Activated CD4-positive, alpha-beta T cell treated with anti-CD3 and anti-CD28 coated beads, Interleukin-2, amount 10 ng/mL, durations not matched to agents 24 days and 14 days (primary cell): ENCODE measurements at regions not wholly inside any gene's neighbourhood (a gene's known extent, or its start where the extent isn't known, plus 50 kb on each side); places are given as distances from the start of the nearest gene placed in this dataset.
A peak's percentile ranks its signal among the peaks of the same experiment; 100 is the strongest.

Experiments
- DNase-seq: peaks from one replicate; pipeline ENCODE4 v3.0.0; 2022
- H3K27ac Mint-ChIP-seq: one replicate; pipeline ENCODE4 v1.8.0; 2022; ENCODE audit warnings: mild to moderate bottlenecking, mixed read lengths
- H3K27me3 Mint-ChIP-seq: one replicate; pipeline ENCODE4 v1.8.0; 2022; ENCODE audit warnings: mixed read lengths
- H3K36me3 Mint-ChIP-seq: one replicate; pipeline ENCODE4 v1.8.0; 2022; ENCODE audit warnings: low read depth, mild to moderate bottlenecking, mixed read lengths
- H3K4me1 Mint-ChIP-seq: one replicate; pipeline ENCODE4 v1.8.0; 2021; ENCODE audit warnings: mixed read lengths
- H3K4me3 Mint-ChIP-seq: one replicate; pipeline ENCODE4 v1.8.0; 2022; ENCODE audit warnings: mild to moderate bottlenecking, moderate library complexity, mixed read lengths
- H3K9me3 Mint-ChIP-seq: one replicate; pipeline ENCODE4 v1.8.0; 2021; ENCODE audit warnings: mixed read lengths
- intact Hi-C: fragments of 100-400 bp; cut with micrococcal nuclease; formaldehyde crosslinking; loops from one replicate; pipeline ENCODE4 v1.15.1; 2023

GRCh38 chr3:55367384-55367783 lies 119.7 kb downstream of the WNT5A start:
- Mint-ChIP-seq H3K27me3 (no peaks in the 10 kb centered on the region), H3K9me3 (no peaks in the 10 kb centered on the region), H3K4me1 (no peaks in the 10 kb centered on the region), H3K36me3 (no peaks in the 10 kb centered on the region), H3K4me3 (no peak overlapping the region), H3K27ac (no peak overlapping the region)
- DNase-seq, result no peak
- intact Hi-C loops, result no loop called here

GRCh38 chr3:55364421-55364820 lies 122.7 kb downstream of the WNT5A start:
- no peak overlapping the region for H3K27ac Mint-ChIP-seq
- H3K9me3 Mint-ChIP-seq, result no peaks in the 10 kb centered on the region
- no peaks in the 10 kb centered on the region for H3K4me1 Mint-ChIP-seq
- no peaks in the 10 kb centered on the region for H3K27me3 Mint-ChIP-seq
- DNase-seq, result peak; percentile 12
- intact Hi-C loops, result no loop called here
- no peaks in the 10 kb centered on the region for H3K36me3 Mint-ChIP-seq
- no peak overlapping the region for H3K4me3 Mint-ChIP-seq

- peak; percentile 11 for DNase-seq
- Mint-ChIP-seq H3K36me3 (no peaks in the 10 kb centered on the region), H3K9me3 (no peaks in the 10 kb centered on the region)
These were observed 124.7 kb downstream of the WNT5A start for GRCh38 chr3:55362210-55362960.

GRCh38 chr3:55357796-55358195 lies 129.3 kb downstream of the WNT5A start:
- DNase-seq, result no peak
- intact Hi-C loops, result no loop called here
- Mint-ChIP-seq H3K4me1 (no peaks in the 10 kb centered on the region), H3K4me3 (no peak overlapping the region), H3K27ac (no peak overlapping the region), H3K27me3 (no peaks in the 10 kb centered on the region), H3K36me3 (no peaks in the 10 kb centered on the region), H3K9me3 (no peaks in the 10 kb centered on the region)

More at GRCh38 chr3:55362210-55362960, 124.7 kb downstream of the WNT5A start:
- intact Hi-C loops, result no loop called here
- Mint-ChIP-seq H3K4me1 (no peaks in the 10 kb centered on the region), H3K27ac (no peak overlapping the region), H3K27me3 (no peaks in the 10 kb centered on the region), H3K4me3 (no peak overlapping the region)

- H3K9me3 Mint-ChIP-seq, result no peaks in the 10 kb centered on the region
- H3K4me1 Mint-ChIP-seq, result no peaks in the 10 kb centered on the region
- DNase-seq, result no peak
- H3K27ac Mint-ChIP-seq, result no peak overlapping the region
- H3K36me3 Mint-ChIP-seq, result no peaks in the 10 kb centered on the region
- intact Hi-C loops, result no loop called here
- H3K4me3 Mint-ChIP-seq, result no peak overlapping the region
- no peaks in the 10 kb centered on the region for H3K27me3 Mint-ChIP-seq
These were observed 134.4 kb downstream of the WNT5A start for GRCh38 chr3:55352668-55353067.

GRCh38 chr3:55349851-55350250 lies 137.3 kb downstream of the WNT5A start:
- Mint-ChIP-seq H3K4me3 (no peak overlapping the region), H3K36me3 (no peaks in the 10 kb centered on the region), H3K9me3 (peaks cover 7% of the 10 kb centered on the region), H3K27me3 (no peaks in the 10 kb centered on the region), H3K4me1 (no peaks in the 10 kb centered on the region), H3K27ac (no peak overlapping the region)
- intact Hi-C loops, result no loop called here
- DNase-seq, result no peak

- no peak for DNase-seq
- H3K27ac Mint-ChIP-seq, result no peak overlapping the region
- no peaks in the 10 kb centered on the region for H3K27me3 Mint-ChIP-seq
- intact Hi-C loops, result no loop called here
- H3K36me3 Mint-ChIP-seq, result no peaks in the 10 kb centered on the region
- H3K9me3 Mint-ChIP-seq, result peaks cover 7% of the 10 kb centered on the region
- H3K4me1 Mint-ChIP-seq, result no peaks in the 10 kb centered on the region
- H3K4me3 Mint-ChIP-seq, result no peak overlapping the region
These were observed 143.4 kb downstream of the WNT5A start for GRCh38 chr3:55343486-55344357.

GRCh38 chr3:55341502-55342031 lies 145.5 kb downstream of the WNT5A start:
- intact Hi-C loops, result no loop called here
- no peaks in the 10 kb centered on the region for H3K4me1 Mint-ChIP-seq
- H3K9me3 Mint-ChIP-seq, result no peaks in the 10 kb centered on the region
- H3K4me3 Mint-ChIP-seq, result no peak overlapping the region
- no peaks in the 10 kb centered on the region for H3K27me3 Mint-ChIP-seq
- DNase-seq, result no peak
- H3K36me3 Mint-ChIP-seq, result no peaks in the 10 kb centered on the region
- H3K27ac Mint-ChIP-seq, result no peak overlapping the region

GRCh38 chr3:55339819-55340218 lies 147.3 kb downstream of the WNT5A start:
- no peaks in the 10 kb centered on the region for H3K9me3 Mint-ChIP-seq
- no peak overlapping the region for H3K4me3 Mint-ChIP-seq
- H3K4me1 Mint-ChIP-seq, result no peaks in the 10 kb centered on the region
- H3K27ac Mint-ChIP-seq, result no peak overlapping the region
- no peak for DNase-seq
- intact Hi-C loops, result no loop called here
- no peaks in the 10 kb centered on the region for H3K36me3 Mint-ChIP-seq
- no peaks in the 10 kb centered on the region for H3K27me3 Mint-ChIP-seq

GRCh38 chr3:55339390-55339789 lies 147.7 kb downstream of the WNT5A start:
- no peaks in the 10 kb centered on the region for H3K9me3 Mint-ChIP-seq
- no peaks in the 10 kb centered on the region for H3K36me3 Mint-ChIP-seq
- DNase-seq, result no peak
- intact Hi-C loops, result no loop called here
- no peaks in the 10 kb centered on the region for H3K4me1 Mint-ChIP-seq
- H3K4me3 Mint-ChIP-seq, result no peak overlapping the region
- no peaks in the 10 kb centered on the region for H3K27me3 Mint-ChIP-seq
- no peak overlapping the region for H3K27ac Mint-ChIP-seq

GRCh38 chr3:55337641-55338180 lies 149.4 kb downstream of the WNT5A start:
- Mint-ChIP-seq H3K36me3 (no peaks in the 10 kb centered on the region), H3K9me3 (no peaks in the 10 kb centered on the region), H3K4me3 (no peak overlapping the region), H3K27me3 (no peaks in the 10 kb centered on the region), H3K27ac (no peak overlapping the region), H3K4me1 (no peaks in the 10 kb centered on the region)
- DNase-seq, result no peak
- intact Hi-C loops, result no loop called here

- no peak overlapping the region for H3K27ac Mint-ChIP-seq
- H3K36me3 Mint-ChIP-seq, result no peaks in the 10 kb centered on the region
- peaks cover 10% of the 10 kb centered on the region for H3K9me3 Mint-ChIP-seq
- H3K27me3 Mint-ChIP-seq, result no peaks in the 10 kb centered on the region
- H3K4me3 Mint-ChIP-seq, result no peak overlapping the region
- H3K4me1 Mint-ChIP-seq, result no peaks in the 10 kb centered on the region
- intact Hi-C loops, result no loop called here
- no peak for DNase-seq
These were observed 153.2 kb downstream of the WNT5A start for GRCh38 chr3:55333923-55334322.

GRCh38 chr3:55333046-55333445 lies 154.1 kb downstream of the WNT5A start:
- H3K9me3 Mint-ChIP-seq, result peaks cover 10% of the 10 kb centered on the region
- H3K4me1 Mint-ChIP-seq, result no peaks in the 10 kb centered on the region
- intact Hi-C loops, result no loop called here
- H3K27ac Mint-ChIP-seq, result no peak overlapping the region
- DNase-seq, result no peak
- H3K27me3 Mint-ChIP-seq, result no peaks in the 10 kb centered on the region
- no peak overlapping the region for H3K4me3 Mint-ChIP-seq
- H3K36me3 Mint-ChIP-seq, result no peaks in the 10 kb centered on the region

- intact Hi-C loops, result no loop called here
- Mint-ChIP-seq H3K9me3 (peaks cover 10% of the 10 kb centered on the region), H3K27ac (no peak overlapping the region), H3K4me1 (no peaks in the 10 kb centered on the region), H3K27me3 (no peaks in the 10 kb centered on the region), H3K36me3 (no peaks in the 10 kb centered on the region), H3K4me3 (no peak overlapping the region)
- DNase-seq, result no peak
These were observed 154.9 kb downstream of the WNT5A start for GRCh38 chr3:55332176-55332575.
